GM12878 (cell line): ENCODE measurements at regions not wholly inside any gene's neighbourhood (a gene's known extent, or its start where the extent isn't known, plus 50 kb on each side); places are given as distances from the start of the nearest gene placed in this dataset.

Experiments
- ATAC-seq: fragments of 200-7000 bp; cut with Tn5 transposase; 3 replicates; pipeline ENCODE4 v1.9.1; 2020; ENCODE audit warnings: mild to moderate bottlenecking, moderate library complexity
- BruUV-seq: library from RNA; stranded (reverse); fragments of 400-500 nt; replicated peaks from 2 replicates; lab custom pipeline; 2021; lab: Mats Ljungman, UMichigan
- CTCF ChIA-PET: fragments of 300-600 bp; sonication (Branson Sonifier 250); formaldehyde crosslinking; extraction: SDS; loops from one replicate; lab custom pipeline; 2021; ENCODE audit warnings: inconsistent platforms; lab: Yijun Ruan, JAX
- POLR2A ChIA-PET: fragments of 350-600 bp; formaldehyde crosslinking; extraction: SDS; loops from one replicate; lab custom pipeline; 2021; ENCODE audit warnings: inconsistent platforms; lab: Charles Lee
- RAD21 ChIA-PET: fragments of 300-600 bp; sonication (Branson Sonifier 250); formaldehyde crosslinking; loops from one replicate; lab custom pipeline; 2023; ENCODE audit warnings: antibody characterized with exemption; ENCODE audit not compliant: unreplicated experiment; lab: Charles Lee
- SMC1A ChIA-PET: fragments of 300-600 bp; sonication (Branson Sonifier 250); formaldehyde crosslinking; loops from one replicate; lab custom pipeline; 2023; ENCODE audit not compliant: unreplicated experiment, uncharacterized antibody; lab: Charles Lee
- DNase-seq: peaks from one replicate; pipeline ENCODE4 v3.0.0-alpha.2; 2011; ENCODE audit warnings: low read depth, low spot score
- FAIRE-seq: peaks from 3 replicates; lab custom pipeline; 2011; peaks lifted over from hg19 to GRCh38; lab: Jason Lieb, UNC
- H2AFZ ChIP-seq: 2 replicates; pipeline ENCODE4 v1.6.0; 2011; ENCODE audit warnings: low read depth, low read length, control low read depth; ENCODE audit not compliant: control insufficient read depth
- H3K27ac ChIP-seq: 2 replicates; pipeline ENCODE4 v1.5.1; 2011; ENCODE audit warnings: control low read depth; ENCODE audit not compliant: control insufficient read depth, insufficient read depth
- H3K27me3 ChIP-seq, 2 experiments: replicated peaks in 1 of 2; 2 replicates each; pipeline versions ENCODE4 v1.6.0 to v1.6.1; 2011; ENCODE audit warnings: low read length in 1 of 2; ENCODE audit not compliant: control insufficient read depth in 2 of 2, insufficient read depth in 2 of 2
- H3K36me3 ChIP-seq, 2 experiments: 2 replicates each; pipeline ENCODE4 v1.5.1; 2011; ENCODE audit warnings: low read length in 1 of 2; ENCODE audit not compliant: control insufficient read depth in 2 of 2, insufficient read depth in 2 of 2
- H3K4me1 ChIP-seq: 2 replicates; pipeline ENCODE4 v1.6.1; 2011; ENCODE audit warnings: mild to moderate bottlenecking, low read length, moderate library complexity, mixed read lengths; ENCODE audit not compliant: control insufficient read depth, insufficient read depth
- H3K4me2 ChIP-seq: 2 replicates; pipeline ENCODE4 v1.6.0; 2011; ENCODE audit warnings: control low read depth; ENCODE audit not compliant: control insufficient read depth, insufficient read depth
- H3K4me3 ChIP-seq: fragments of 200-600 bp; sonication (generic); 2 replicates; pipeline ENCODE4 v1.5.1; 2016
- H3K79me2 ChIP-seq: 2 replicates; pipeline ENCODE4 v1.6.0; 2011; ENCODE audit warnings: low read length; ENCODE audit not compliant: control insufficient read depth, insufficient read depth
- H3K9ac ChIP-seq: 2 replicates; pipeline ENCODE4 v1.8.0; 2011; ENCODE audit warnings: low read length, control low read depth, mixed read lengths; ENCODE audit not compliant: control insufficient read depth, insufficient read depth
- H3K9me3 ChIP-seq: replicated peaks from 3 replicates; pipeline ENCODE4 v1.5.1; 2011; ENCODE audit warnings: mild to moderate bottlenecking, low read length; ENCODE audit not compliant: control insufficient read depth, insufficient read depth
- H4K20me1 ChIP-seq: 2 replicates; pipeline ENCODE4 v1.6.0; 2011; ENCODE audit not compliant: control insufficient read depth, insufficient read depth
- BCL3 ChIP-seq: IDR thresholded peaks from 2 replicates; pipeline ENCODE4 v1.6.1; 2011; ENCODE audit warnings: borderline replicate concordance, low read depth, mild to moderate bottlenecking, moderate library complexity, low read length; ENCODE audit not compliant: insufficient read depth, poor library complexity, severe bottlenecking
- CBX5 ChIP-seq: sonication (generic); IDR thresholded peaks from 2 replicates; pipeline ENCODE4 v1.6.1; 2016; ENCODE audit warnings: low read depth, moderate library complexity, mild to moderate bottlenecking, inconsistent platforms
- CREM ChIP-seq: IDR thresholded peaks from 2 replicates; pipeline ENCODE4 v1.6.1; 2014; ENCODE audit warnings: antibody characterized with exemption, low read depth
- EGR1 ChIP-seq, 2 experiments: IDR thresholded peaks; 1 replicate in 1 of 2; 2 replicates in 1 of 2; pipeline ENCODE4 v1.6.1; 2011 to 2012; ENCODE audit warnings: low read depth in 2 of 2, low read length in 2 of 2, borderline replicate concordance in 1 of 2, mild to moderate bottlenecking in 1 of 2, moderate library complexity in 1 of 2
- EP300 ChIP-seq, 2 experiments: fragments of 150-350 bp in 1 of 2; IDR thresholded peaks; 2 replicates each; pipeline ENCODE4 v1.6.1; 2011 to 2012; ENCODE audit warnings: low read depth in 2 of 2, low read length in 2 of 2, borderline replicate concordance in 1 of 2, improper control_type of control experiment in 1 of 2, inconsistent platforms in 1 of 2; ENCODE audit not compliant: control insufficient read depth in 1 of 2
- MAX ChIP-seq: IDR thresholded peaks from 2 replicates; pipeline ENCODE4 v1.6.1; 2012; ENCODE audit warnings: low read depth, low read length, improper control_type of control experiment
- MYB ChIP-seq: fragments of 150-350 bp; IDR thresholded peaks from 2 replicates; pipeline ENCODE4 v1.6.1; 2014; ENCODE audit warnings: mild to moderate bottlenecking, low read depth, low read length, borderline replicate concordance
- PKNOX1 ChIP-seq: fragments of 450-650 bp; IDR thresholded peaks from 2 replicates; pipeline ENCODE4 v1.6.1; 2016; ENCODE audit warnings: mild to moderate bottlenecking
- PRDM15 ChIP-seq: fragments of 450-650 bp; formaldehyde crosslinking; IDR thresholded peaks from 2 replicates; pipeline ENCODE4 v1.4.0; 2020; ENCODE audit warnings: mild to moderate bottlenecking, moderate library complexity
- ZBED1 ChIP-seq: IDR thresholded peaks from 2 replicates; pipeline ENCODE4 v1.6.1; 2016; ENCODE audit warnings: borderline replicate concordance
- ZBTB4 ChIP-seq: fragments of 450-650 bp; formaldehyde crosslinking; IDR thresholded peaks from 2 replicates; pipeline ENCODE4 v1.4.0; 2022; ENCODE audit warnings: mild to moderate bottlenecking, moderate library complexity
- WGBS: methylation state at CpG from one replicate; pipeline ENCODE4 v1.1.6; 2016; ENCODE audit warnings: low lambda C conversion rate; ENCODE audit not compliant: insufficient replicate concordance, insufficient coverage; ENCODE audit errors: missing lambda C conversion rate; 5-methylcytosine and 5-hydroxymethylcytosine counted together
- in situ Hi-C: fragments of 300-500 bp; cut with MboI; formaldehyde crosslinking; loops from 9 replicates; pipeline ENCODE4 v1.14.3; 2018; ENCODE audit warnings: mixed read lengths
- intact Hi-C: fragments of 100-400 bp; cut with micrococcal nuclease; formaldehyde crosslinking; loops from one replicate; pipeline ENCODE4 v1.14.2; 2022; ENCODE audit not compliant: unreplicated experiment

- Histone ChIP-seq H4K20me1 (no peaks in the 10 kb centered on the region), H3K36me3 (no peaks in the 10 kb centered on the region), H3K4me2 (no peak overlapping the region), H3K9me3 (no peaks in the 10 kb centered on the region), H3K27me3 (no peaks in the 10 kb centered on the region; a peak in 1 of 4 replicates), H2AFZ (no peak overlapping the region), H3K27ac (no peak overlapping the region), H3K79me2 (no peaks in the 10 kb centered on the region), H3K9ac (no peak overlapping the region), H3K4me3 (no peak overlapping the region), H3K4me1 (no peaks in the 10 kb centered on the region)
- no peak for FAIRE-seq
- no peak for DNase-seq
- WGBS, result 14% methylated on average over 3 of the region's 3 CpGs
- in situ Hi-C loops (no loop called here), intact Hi-C loops (no loop called here)
- ChIA-PET RAD21 (no interaction called here), SMC1A (no interaction called here), CTCF (no interaction called here), POLR2A (no interaction called here)
- ATAC-seq, result no peak
- no TSS peak for BruUV-seq
- no peak for TF ChIP-seq MAX
- TF ChIP-seq ZBTB4 (CRISPR knock-in tag), result no peak
- no peak for TF ChIP-seq BCL3
- no peak for TF ChIP-seq CREM
- TF ChIP-seq PRDM15 (CRISPR knock-in tag), result no peak
- no peak for TF ChIP-seq CBX5
- no peak for TF ChIP-seq PKNOX1
- TF ChIP-seq EP300 (IDR thresholded peaks at IDR 0.05; ENCODE audit: borderline replicate concordance in 1 of 2, control insufficient read depth in 1 of 2, low read depth in 2 of 2, low read length in 2 of 2), result no peak
- TF ChIP-seq EGR1 (IDR thresholded peaks at IDR 0.05; ENCODE audit: borderline replicate concordance in 1 of 2, low read depth in 2 of 2, low read length in 2 of 2), result no peak
- no peak for TF ChIP-seq MYB
- TF ChIP-seq ZBED1, result no peak
Measured at GRCh38 chr2:226088366-226088674, 688.8 kb downstream of the NYAP2 start.
